Hepatocyte (in vitro differentiated cells): ENCODE measurements at regions not wholly inside any gene's neighbourhood (a gene's known extent, or its start where the extent isn't known, plus 50 kb on each side); places are given as distances from the start of the nearest gene placed in this dataset.

Source experiments
- CTCF ChIP-seq: fragments of 200-600 bp; sonication (generic); IDR thresholded peaks from 2 replicates; pipeline ENCODE4 v1.5.1; 2016; ENCODE audit warnings: antibody characterized with exemption, mild to moderate bottlenecking; ENCODE audit not compliant: poor library complexity
- EZH2phosphoT487 ChIP-seq: fragments of 200-600 bp; sonication (generic); IDR thresholded peaks from one replicate; pipeline ENCODE4 v1.6.1; 2018; ENCODE audit warnings: antibody characterized with exemption, mild to moderate bottlenecking, low read depth, moderate library complexity; ENCODE audit not compliant: unreplicated experiment, severe bottlenecking

- TF ChIP-seq EZH2phosphoT487 (no peak), CTCF (no peak)
These were observed 253.4 kb upstream of the CDH18 start for GRCh38 chr5:20241351-20241750.
